ENCODE measurements at regions not wholly inside any gene's neighbourhood (a gene's known extent, or its start where the extent isn't known, plus 50 kb on each side); places are given as distances from the start of the nearest gene placed in this dataset.
A peak's percentile ranks its signal among the peaks of the same experiment; 100 is the strongest.

DNA sequence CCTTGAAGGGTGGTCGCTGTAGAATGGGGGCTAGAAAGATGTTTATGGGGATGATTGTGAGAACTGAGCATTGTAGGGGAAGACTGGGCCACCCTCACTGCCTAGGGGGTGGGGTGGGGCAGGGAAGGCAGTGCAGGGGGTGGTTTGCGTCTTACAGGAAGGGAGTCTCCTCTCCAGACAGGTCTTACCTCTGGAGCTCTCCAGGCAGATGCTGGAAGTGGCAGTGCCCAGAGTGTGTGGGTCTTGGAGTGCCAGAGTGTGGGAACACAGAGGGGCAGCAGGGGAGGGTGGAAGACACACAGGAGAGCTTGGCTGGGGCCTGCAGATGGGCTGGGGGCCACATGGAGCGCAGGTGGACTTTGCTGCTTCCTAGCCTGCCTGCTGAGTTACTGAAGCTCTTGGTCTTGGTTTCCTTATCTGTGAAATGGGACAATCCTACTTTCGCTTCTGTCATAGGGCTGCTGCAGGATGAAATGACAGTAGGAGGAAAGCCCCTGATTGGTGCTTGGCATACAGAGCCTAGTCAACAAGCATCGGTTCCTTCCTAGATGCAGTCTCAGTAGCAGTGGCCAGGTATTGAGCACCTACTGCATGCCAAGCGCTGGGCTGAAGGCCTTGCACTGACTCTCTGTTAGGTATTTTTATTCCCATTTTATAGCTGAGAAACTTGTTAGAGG, 118.3 kb downstream of the SLC25A47 start:
- no peaks in the 10 kb centered on the region for H3K9me3 Mint-ChIP-seq
- ATAC-seq (no peak), DNase-seq (ENCODE audit: low spot score) (no peak)
- H3K27me3 Mint-ChIP-seq: no peaks in the 10 kb centered on the region
- H3K4me3 Mint-ChIP-seq: no peak overlapping the region
- H3K36me3 Mint-ChIP-seq: no peaks in the 10 kb centered on the region
- no peak overlapping the region for H3K27ac Mint-ChIP-seq
- H3K4me1 Mint-ChIP-seq (ENCODE audit: low read depth in 2 of 2): peaks cover 7 to 14% of the 10 kb centered on the region in 2 donors

DNA sequence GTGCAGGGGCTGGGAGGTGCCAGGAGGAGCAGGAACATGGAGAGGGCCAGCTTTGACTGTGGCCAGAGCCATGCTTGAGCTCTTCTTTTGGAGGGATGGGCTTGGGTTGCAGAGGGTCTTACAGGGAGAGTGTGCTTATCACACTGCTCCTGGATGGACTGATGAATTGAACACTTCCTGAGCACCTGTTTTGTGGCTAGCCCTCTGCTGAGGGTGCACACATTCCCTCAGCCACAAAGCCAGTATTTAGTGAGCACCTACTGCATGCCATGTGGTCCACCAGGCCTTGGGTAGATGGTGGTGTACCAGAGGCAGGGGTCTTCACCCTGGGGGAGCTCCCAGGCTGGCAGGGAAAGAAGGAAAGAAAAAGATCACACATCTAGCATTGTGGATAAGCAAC, 118.9 kb downstream of the SLC25A47 start:
- no peak for ATAC-seq
- H3K27ac Mint-ChIP-seq: no peak overlapping the region

DNA sequence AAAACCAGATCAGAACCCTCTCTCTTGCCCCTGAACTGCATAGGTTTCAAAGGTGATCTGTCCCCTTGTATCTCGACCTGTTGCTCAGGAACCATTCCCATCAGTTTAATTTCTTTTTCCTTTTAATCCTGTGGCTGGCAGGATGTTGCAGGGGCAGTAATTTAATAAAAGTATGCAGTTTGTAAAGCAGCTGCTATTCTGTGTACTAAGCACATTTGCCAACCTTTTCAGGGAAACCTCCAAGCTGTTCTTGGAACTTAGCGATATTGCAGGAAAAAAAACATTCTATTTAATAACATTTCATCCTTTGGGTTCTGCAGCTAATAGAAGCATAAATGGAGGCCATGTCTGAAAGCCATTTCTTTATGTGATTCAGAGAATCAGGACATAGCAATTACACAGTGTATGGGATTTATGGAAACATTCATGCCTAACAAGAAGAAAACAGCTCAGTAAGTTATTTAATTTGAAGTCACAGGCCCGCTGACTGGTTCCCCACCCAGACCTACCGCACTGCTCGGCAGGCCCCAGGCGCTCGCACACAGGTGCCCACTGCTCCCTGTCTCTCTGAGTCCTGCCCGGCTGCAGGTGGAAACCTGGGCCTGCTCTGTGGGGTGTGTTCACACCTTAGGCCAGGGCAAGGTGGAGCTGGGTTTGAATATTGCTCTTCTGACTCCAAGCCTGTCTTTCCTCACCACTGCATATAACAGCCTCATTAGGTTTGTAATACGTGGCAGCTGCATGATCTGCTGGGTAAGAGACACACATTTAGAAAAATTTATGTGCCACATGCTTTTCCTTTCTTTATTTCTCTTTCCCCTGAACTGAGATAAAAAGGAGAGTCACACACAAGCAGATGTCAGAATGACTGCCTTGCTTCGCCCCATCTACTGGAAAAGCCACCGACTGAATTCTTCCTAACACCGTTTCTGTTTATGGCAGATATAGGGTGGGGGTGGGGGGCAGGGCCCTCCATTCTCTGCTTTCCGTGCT, 119.7 kb downstream of the SLC25A47 start:
- Mint-ChIP-seq H3K27ac (no peak overlapping the region), H3K36me3 (no peaks in the 10 kb centered on the region), H3K4me3 (no peak overlapping the region), H3K9me3 (no peaks in the 10 kb centered on the region), H3K4me1 (ENCODE audit: low read depth in 2 of 2) (peaks cover 7 to 18% of the 10 kb centered on the region in 2 donors), H3K27me3 (no peaks in the 10 kb centered on the region)
- DNase-seq (ENCODE audit: low spot score) (no peak), ATAC-seq (no peak)

More for the DNA sequence above, 118.9 kb downstream of the SLC25A47 start:
- H3K36me3 Mint-ChIP-seq: no peaks in the 10 kb centered on the region
- DNase-seq (ENCODE audit: low spot score): no peak
- H3K4me3 Mint-ChIP-seq: no peak overlapping the region
- H3K9me3 Mint-ChIP-seq: no peaks in the 10 kb centered on the region
- H3K27me3 Mint-ChIP-seq: no peaks in the 10 kb centered on the region
- peaks cover 7 to 14% of the 10 kb centered on the region in 2 donors for H3K4me1 Mint-ChIP-seq (ENCODE audit: low read depth in 2 of 2)

DNA sequence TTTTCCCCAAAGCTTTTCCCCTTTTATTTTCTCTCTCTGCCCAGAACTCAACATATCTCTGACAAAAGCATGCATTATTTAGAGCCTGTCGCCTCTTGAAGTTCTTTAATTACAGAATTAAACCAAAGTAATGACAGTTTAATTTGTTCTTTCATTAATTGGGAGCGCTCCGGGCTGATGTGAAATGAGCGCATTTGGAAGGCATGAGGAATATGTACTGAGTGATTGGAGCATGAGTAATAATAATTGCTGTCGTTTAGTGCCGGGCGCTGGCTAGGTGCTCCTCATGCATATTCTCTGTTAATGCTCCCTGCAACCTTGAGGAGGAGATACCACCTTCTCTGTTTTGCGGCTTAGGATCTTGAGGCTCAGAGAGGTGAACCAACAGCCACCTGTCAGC, 120.5 kb downstream of the SLC25A47 start:
- H3K27me3 Mint-ChIP-seq: no peaks in the 10 kb centered on the region
- H3K27ac Mint-ChIP-seq: no peak overlapping the region
- ATAC-seq (no peak), DNase-seq (ENCODE audit: low spot score) (no peak)
- H3K36me3 Mint-ChIP-seq: no peaks in the 10 kb centered on the region
- H3K9me3 Mint-ChIP-seq: no peaks in the 10 kb centered on the region
- peaks cover 7 to 18% of the 10 kb centered on the region in 2 donors for H3K4me1 Mint-ChIP-seq (ENCODE audit: low read depth in 2 of 2)
- H3K4me3 Mint-ChIP-seq: no peak overlapping the region

DNA sequence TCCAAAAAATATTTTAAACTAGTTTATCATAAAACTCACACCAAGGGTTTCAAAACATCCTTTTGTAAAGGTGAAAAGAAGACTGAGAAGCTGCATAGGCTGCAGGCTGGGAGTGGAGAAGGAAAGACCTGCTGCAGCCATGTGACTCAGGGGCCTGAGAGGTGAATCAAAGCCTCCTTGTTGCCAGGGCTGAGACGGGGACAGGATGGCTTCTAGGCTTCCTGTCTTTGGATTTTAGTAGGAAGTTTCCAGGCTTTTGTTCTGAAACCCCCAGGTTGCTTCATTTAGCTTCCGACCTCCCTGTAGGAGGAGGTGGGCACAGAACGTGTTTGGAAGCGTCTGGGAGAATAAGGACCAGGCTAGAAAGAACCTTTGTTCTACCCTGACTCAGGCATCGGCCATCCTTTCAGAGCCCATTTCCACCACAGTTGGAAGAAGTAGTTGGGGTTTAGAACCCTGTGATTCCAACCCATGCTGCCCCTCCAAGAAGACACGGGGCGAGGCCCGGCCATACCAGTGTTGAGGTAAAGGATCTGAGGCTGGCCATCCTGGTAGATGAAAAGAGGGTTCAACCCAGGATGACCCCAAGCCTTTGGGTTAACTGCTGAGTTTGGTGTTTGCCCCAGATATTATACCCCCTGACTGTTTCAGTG, 122.4 kb downstream of the SLC25A47 start:
- Mint-ChIP-seq H3K27me3 (no peaks in the 10 kb centered on the region), H3K4me1 (ENCODE audit: low read depth in 2 of 2) (peaks cover 7 to 20% of the 10 kb centered on the region in 2 donors), H3K36me3 (no peaks in the 10 kb centered on the region), H3K27ac (no peak overlapping the region), H3K4me3 (no peak overlapping the region), H3K9me3 (no peaks in the 10 kb centered on the region)
- no peak for DNase-seq (ENCODE audit: low spot score)
- ATAC-seq: no peak

DNA sequence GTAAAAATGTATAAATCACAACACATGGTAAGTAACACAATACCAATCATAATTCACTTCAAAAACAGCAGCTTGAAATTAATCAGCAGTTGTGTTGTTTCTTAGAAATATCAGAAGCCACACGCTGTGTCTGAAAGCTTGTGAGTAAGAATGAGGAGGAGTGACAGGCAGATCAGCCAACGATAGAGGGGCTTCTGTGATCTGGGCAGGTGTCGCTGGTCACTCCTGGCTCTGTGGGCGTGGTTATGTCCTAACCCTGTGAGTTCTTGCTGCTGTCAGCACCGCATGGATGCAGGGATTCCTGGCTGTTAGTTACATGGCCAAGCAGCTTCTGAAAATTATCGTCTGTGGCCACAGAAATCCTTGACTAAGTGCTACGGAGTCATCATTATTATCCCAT, 123.4 kb downstream of the SLC25A47 start:
- DNase-seq (ENCODE audit: low spot score): no peak
- no peak overlapping the region for H3K27ac Mint-ChIP-seq
- peak in 1 of 2 donors; percentile 87 for ATAC-seq
- H3K4me3 Mint-ChIP-seq: no peak overlapping the region
- H3K9me3 Mint-ChIP-seq: no peaks in the 10 kb centered on the region
- H3K36me3 Mint-ChIP-seq: no peaks in the 10 kb centered on the region
- H3K27me3 Mint-ChIP-seq: no peaks in the 10 kb centered on the region
- H3K4me1 Mint-ChIP-seq (ENCODE audit: low read depth in 2 of 2): peaks cover 6 to 15% of the 10 kb centered on the region in 2 donors

DNA sequence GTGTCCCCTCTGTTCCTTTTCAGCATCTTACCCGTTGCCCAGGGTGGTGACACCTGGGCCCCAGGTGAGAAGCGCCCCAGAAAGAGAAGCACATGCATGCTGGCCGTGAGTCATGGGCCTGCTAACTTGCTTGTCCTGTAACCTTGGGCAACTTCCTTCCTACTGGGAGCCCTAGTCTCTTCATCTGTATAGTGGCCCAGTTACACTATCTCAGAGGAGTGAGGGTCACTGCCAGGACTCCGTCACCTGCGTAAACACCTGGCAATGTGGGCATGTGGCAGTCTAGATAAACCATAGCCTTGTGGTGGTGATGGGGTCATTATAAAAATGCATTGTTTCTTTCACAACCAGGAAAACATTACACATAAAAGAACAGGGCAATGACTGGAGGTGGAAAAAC, 125.2 kb downstream of the SLC25A47 start:
- no peaks in the 10 kb centered on the region for H3K9me3 Mint-ChIP-seq
- H3K27ac Mint-ChIP-seq: no peak overlapping the region
- DNase-seq (ENCODE audit: low spot score) (no peak), ATAC-seq (no peak)
- no peaks in the 10 kb centered on the region for H3K36me3 Mint-ChIP-seq
- no peak overlapping the region for H3K4me3 Mint-ChIP-seq
- peaks cover 0 to 8% of the 10 kb centered on the region in 2 donors for H3K4me1 Mint-ChIP-seq (ENCODE audit: low read depth in 2 of 2)
- no peaks in the 10 kb centered on the region for H3K27me3 Mint-ChIP-seq

DNA sequence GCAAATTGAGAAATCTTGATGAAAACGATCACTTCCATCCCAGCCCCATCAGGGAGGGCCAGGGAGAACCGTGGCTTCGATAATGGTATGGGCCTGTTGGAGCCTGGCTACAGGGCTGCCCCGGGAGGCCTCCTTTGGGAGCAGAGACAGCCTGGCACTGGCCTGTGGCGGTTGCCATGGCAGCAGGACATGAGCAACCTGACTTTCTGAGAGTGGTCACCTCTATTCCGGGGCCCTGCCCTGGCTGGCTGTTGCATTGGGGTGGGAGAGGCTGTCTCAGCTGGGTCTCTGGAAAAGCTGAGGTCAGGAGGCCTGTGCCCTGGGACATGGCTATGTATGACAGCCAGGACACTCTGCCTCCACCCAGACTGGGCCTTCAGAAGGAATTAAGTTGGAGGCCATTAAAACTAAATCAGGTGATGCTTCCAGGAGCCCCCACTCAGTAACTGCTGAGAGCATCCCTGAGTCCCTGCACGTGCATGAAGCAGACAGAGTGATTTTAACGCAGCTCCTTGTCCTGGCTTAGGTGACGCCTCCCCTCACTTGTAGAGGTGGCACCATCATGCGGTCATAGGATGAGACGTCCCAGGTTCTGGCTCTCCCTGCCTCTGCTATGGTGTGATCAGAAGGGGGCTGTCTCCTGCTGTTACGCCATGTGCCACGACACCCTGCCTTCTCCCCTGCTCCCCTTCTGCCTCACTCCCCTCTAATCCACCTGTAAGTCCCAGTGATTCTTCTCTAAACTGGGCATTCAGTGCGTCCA, 126.3 kb downstream of the SLC25A47 start:
- Mint-ChIP-seq H3K27me3 (no peaks in the 10 kb centered on the region), H3K4me3 (no peak overlapping the region), H3K27ac (no peak overlapping the region), H3K36me3 (no peaks in the 10 kb centered on the region), H3K4me1 (ENCODE audit: low read depth in 2 of 2) (peaks cover 4 to 8% of the 10 kb centered on the region in 2 donors), H3K9me3 (no peaks in the 10 kb centered on the region)
- DNase-seq (ENCODE audit: low spot score) (no peak), ATAC-seq (peak in 1 of 2 donors; percentile 32)

DNA sequence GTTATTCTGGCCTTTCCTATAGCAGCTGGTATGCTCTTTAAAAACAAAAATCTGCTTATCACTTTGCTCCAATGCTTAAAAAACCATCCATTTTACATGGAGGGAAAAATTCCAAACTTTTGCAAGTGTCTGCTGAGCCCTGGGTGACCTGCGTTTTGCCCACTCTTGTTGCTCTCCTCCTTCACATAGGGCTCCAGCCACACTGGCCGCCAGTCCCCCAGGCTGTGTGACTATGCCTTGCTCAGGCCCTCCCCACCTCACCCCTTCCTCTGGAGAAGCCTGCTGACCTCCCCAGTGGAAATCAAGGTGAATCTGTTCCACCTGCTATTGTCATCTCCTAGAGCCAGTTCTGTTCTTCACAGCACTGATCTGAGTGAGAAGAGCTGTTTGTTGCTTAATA, 126.9 kb downstream of the SLC25A47 start:
- Mint-ChIP-seq H3K36me3 (no peaks in the 10 kb centered on the region), H3K4me3 (no peak overlapping the region), H3K27me3 (no peaks in the 10 kb centered on the region), H3K4me1 (ENCODE audit: low read depth in 2 of 2) (peaks cover 4 to 8% of the 10 kb centered on the region in 2 donors), H3K27ac (no peak overlapping the region), H3K9me3 (no peaks in the 10 kb centered on the region)
- no peak for ATAC-seq
- DNase-seq (ENCODE audit: low spot score): no peak

DNA sequence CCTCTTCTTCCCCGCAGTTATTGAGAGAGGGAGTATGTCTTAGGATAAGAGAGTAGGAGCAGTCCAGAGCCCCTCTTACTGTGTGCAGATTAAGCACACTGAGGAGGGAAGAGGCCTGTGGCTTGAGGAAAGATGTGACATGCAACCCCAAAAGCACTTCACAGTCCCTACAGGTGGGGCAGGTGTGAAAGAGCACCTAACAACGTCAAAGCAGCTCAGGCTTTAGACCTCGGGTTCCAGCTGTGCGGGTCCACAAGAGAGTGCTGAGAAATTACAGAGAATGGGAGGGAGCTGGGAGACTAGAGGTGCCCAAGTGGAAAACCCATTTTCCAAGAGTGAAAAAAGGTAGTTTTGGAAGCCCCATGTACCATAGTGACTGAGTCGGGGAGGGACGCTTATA, 127.6 kb downstream of the SLC25A47 start:
- H3K27me3 Mint-ChIP-seq: no peaks in the 10 kb centered on the region
- no peak for DNase-seq (ENCODE audit: low spot score)
- no peaks in the 10 kb centered on the region for H3K36me3 Mint-ChIP-seq
- no peak for ATAC-seq
- no peaks in the 10 kb centered on the region for H3K9me3 Mint-ChIP-seq
- H3K27ac Mint-ChIP-seq: no peak overlapping the region
- peaks cover 4 to 8% of the 10 kb centered on the region in 2 donors for H3K4me1 Mint-ChIP-seq (ENCODE audit: low read depth in 2 of 2)
- no peak overlapping the region for H3K4me3 Mint-ChIP-seq

DNA sequence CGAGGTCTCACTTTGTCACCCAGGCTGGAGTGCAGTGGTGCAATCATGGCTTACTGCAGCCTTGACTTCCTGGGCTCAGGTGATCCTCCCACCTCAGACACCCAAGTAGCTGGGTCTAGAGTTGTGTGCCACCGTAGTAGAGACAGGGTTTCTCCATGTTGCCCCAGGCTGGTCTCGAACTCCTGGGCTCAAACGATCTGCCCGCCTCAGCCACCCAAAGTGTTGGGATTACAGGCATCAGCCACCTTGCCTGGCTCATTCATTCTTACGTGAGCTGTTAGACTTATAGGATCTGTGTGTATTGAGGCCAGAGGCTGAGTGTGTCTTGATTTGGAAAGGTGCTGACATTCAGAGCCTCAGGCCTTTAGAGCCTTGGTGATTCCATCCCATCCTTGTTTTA, 128.1 kb downstream of the SLC25A47 start:
- H3K27ac Mint-ChIP-seq: no peak overlapping the region
- H3K4me1 Mint-ChIP-seq (ENCODE audit: low read depth in 2 of 2): peaks cover 4 to 8% of the 10 kb centered on the region in 2 donors
- no peak overlapping the region for H3K4me3 Mint-ChIP-seq
- no peaks in the 10 kb centered on the region for H3K27me3 Mint-ChIP-seq
- no peak for ATAC-seq
- H3K9me3 Mint-ChIP-seq: no peaks in the 10 kb centered on the region
- H3K36me3 Mint-ChIP-seq: no peaks in the 10 kb centered on the region
- DNase-seq (ENCODE audit: low spot score): no peak

DNA sequence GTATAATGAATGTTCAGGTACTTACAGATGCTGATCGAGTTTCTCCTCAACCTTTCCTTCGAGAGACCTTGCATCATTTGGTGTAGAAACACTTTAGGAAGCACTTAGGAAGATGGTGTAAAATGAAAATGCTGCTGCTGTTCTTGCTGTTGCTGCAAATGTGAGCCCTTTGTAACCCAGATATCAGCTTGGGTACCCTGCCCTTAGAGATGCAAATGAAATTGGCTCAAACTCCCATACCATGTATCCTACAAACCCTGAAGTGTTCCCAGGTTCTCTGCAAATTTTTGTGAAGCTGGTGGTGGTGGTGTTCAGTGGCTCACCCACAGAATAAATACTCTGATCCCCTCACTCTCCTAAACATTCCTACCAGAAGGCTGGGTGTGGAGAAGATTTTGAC, 130.8 kb downstream of the SLC25A47 start:
- H3K27ac Mint-ChIP-seq: no peak overlapping the region
- H3K36me3 Mint-ChIP-seq: no peaks in the 10 kb centered on the region
- peaks cover 4% of the 10 kb centered on the region in 2 donors for H3K4me1 Mint-ChIP-seq (ENCODE audit: low read depth in 2 of 2)
- ATAC-seq: no peak
- H3K4me3 Mint-ChIP-seq: no peak overlapping the region
- DNase-seq (ENCODE audit: low spot score): no peak
- no peaks in the 10 kb centered on the region for H3K27me3 Mint-ChIP-seq
- H3K9me3 Mint-ChIP-seq: no peaks in the 10 kb centered on the region

DNA sequence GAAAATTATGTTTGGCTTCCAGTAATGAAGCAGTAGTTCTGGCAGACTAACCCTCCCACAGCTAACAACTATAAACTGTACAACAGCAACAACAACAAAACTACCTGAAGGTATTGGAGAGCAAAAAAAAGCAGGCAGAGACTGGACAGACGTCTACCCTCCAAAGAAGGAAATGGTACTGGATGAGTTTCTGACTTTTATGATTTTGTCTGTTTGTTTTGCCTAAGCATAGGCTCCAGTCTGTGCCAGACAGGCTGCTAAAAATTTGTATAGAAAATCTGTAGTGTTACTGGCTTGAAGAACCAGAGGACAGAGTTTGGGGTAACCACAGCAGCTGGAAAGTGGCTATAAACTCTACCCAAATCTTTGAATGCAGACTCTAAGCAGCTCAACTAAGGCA, 131.3 kb downstream of the SLC25A47 start:
- Mint-ChIP-seq H3K27me3 (no peaks in the 10 kb centered on the region), H3K27ac (no peak overlapping the region), H3K4me1 (ENCODE audit: low read depth in 2 of 2) (peaks cover 4% of the 10 kb centered on the region in 2 donors), H3K4me3 (no peak overlapping the region), H3K9me3 (no peaks in the 10 kb centered on the region), H3K36me3 (no peaks in the 10 kb centered on the region)
- DNase-seq (ENCODE audit: low spot score): no peak
- no peak for ATAC-seq
